B cell (primary cell): ENCODE measurements at regions not wholly inside any gene's neighbourhood (a gene's known extent, or its start where the extent isn't known, plus 50 kb on each side); places are given as distances from the start of the nearest gene placed in this dataset.

Experiments used
- ATAC-seq: fragments of 200-7000 bp; cut with Tn5 transposase; one replicate; pipeline ENCODE4 v1.10.0; 2021; ENCODE audit warnings: low read depth, mild to moderate bottlenecking, moderate number of reproducible peaks, moderate library complexity
- CTCF ChIA-PET: fragments of 350-600 bp; sonication (Branson Sonifier 250); formaldehyde crosslinking; loops from one replicate; lab custom pipeline; 2021; ENCODE audit warnings: antibody characterized with exemption, inconsistent platforms; lab: Charles Lee
- POLR2A ChIA-PET: fragments of 350-600 bp; sonication (Branson Sonifier 250); formaldehyde crosslinking; loops from one replicate; lab custom pipeline; 2021; ENCODE audit warnings: antibody characterized with exemption; lab: Charles Lee
- DNase-seq: peaks from one replicate; pipeline ENCODE4 v3.0.0; 2013
- H2AFZ ChIP-seq: 2 replicates; pipeline ENCODE4 v1.6.1; 2012; ENCODE audit warnings: mild to moderate bottlenecking, low read depth, low read length; ENCODE audit not compliant: insufficient read depth, poor library complexity, severe bottlenecking
- H3K27ac ChIP-seq, 2 donors: 1 replicate in 1 of 2; 2 replicates in 1 of 2; pipeline ENCODE4 v1.5.1; 2012 to 2013; ENCODE audit warnings: low read length in 2 of 2, mild to moderate bottlenecking in 2 of 2, moderate library complexity in 1 of 2
- H3K27me3 ChIP-seq, 4 experiments: fragments of 200-600 bp in 1 of 4; sonication (generic) in 1 of 4; replicated peaks in 1 of 4; 1 replicate in 2 of 4; 2 replicates in 2 of 4; pipeline versions ENCODE4 v1.6.1 to v1.7.0; 2013 to 2016; ENCODE audit warnings: low read length in 3 of 4, mild to moderate bottlenecking in 2 of 4, mixed read lengths in 1 of 4, moderate library complexity in 1 of 4; ENCODE audit not compliant: insufficient read depth in 4 of 4, control insufficient read depth in 3 of 4; ENCODE audit errors: control extremely low read depth in 1 of 4
- H3K36me3 ChIP-seq, 2 experiments: replicated peaks in 1 of 2; 1 replicate in 1 of 2; 2 replicates in 1 of 2; pipeline versions ENCODE4 v1.6.1 to v1.7.1; 2013; ENCODE audit warnings: low read length in 1 of 2; ENCODE audit not compliant: insufficient read depth in 2 of 2, control insufficient read depth in 1 of 2; ENCODE audit errors: control extremely low read depth in 1 of 2, extremely low read depth in 1 of 2
- H3K4me1 ChIP-seq, 2 donors: fragments of 200-600 bp in 1 of 2; sonication (generic) in 1 of 2; 1 replicate in 1 of 2; 2 replicates in 1 of 2; pipeline versions ENCODE4 v1.5.1 to v1.6.1; 2013 to 2017; ENCODE audit warnings: low read length in 2 of 2; ENCODE audit not compliant: control insufficient read depth in 2 of 2, insufficient read depth in 2 of 2
- H3K4me2 ChIP-seq: replicated peaks from 2 replicates; pipeline ENCODE3; 2012; ENCODE audit warnings: mild to moderate bottlenecking, low read depth, low read length; ENCODE audit not compliant: poor library complexity, severe bottlenecking
- H3K4me3 ChIP-seq, 5 experiments: fragments of 200-600 bp in 1 of 5; sonication (generic) in 1 of 5; 1 replicate in 3 of 5; 2 replicates in 2 of 5; pipeline versions ENCODE4 v1.5.1 to v1.7.0; 2011 to 2016; ENCODE audit warnings: low read length in 4 of 5, mild to moderate bottlenecking in 4 of 5, low read depth in 2 of 5, control low read depth in 1 of 5, moderate library complexity in 1 of 5; ENCODE audit not compliant: insufficient read depth in 1 of 5; ENCODE audit errors: control extremely low read depth in 1 of 5, extremely low read depth in 1 of 5
- H3K79me2 ChIP-seq: fragments of 200-600 bp; sonication (generic); one replicate; pipeline ENCODE4 v1.6.0; 2016; ENCODE audit warnings: low read length; ENCODE audit not compliant: control insufficient read depth, insufficient read depth
- H3K9ac ChIP-seq: fragments of 200-600 bp; sonication (generic); 2 replicates; pipeline ENCODE4 v1.6.1; 2017; ENCODE audit warnings: mild to moderate bottlenecking, low read length, moderate library complexity
- H3K9me3 ChIP-seq, 3 donors: one replicate each; pipeline versions ENCODE4 v1.6.1 to v1.7.1; 2013; ENCODE audit warnings: low read length in 2 of 3; ENCODE audit not compliant: control insufficient read depth in 2 of 3, insufficient read depth in 1 of 3; ENCODE audit errors: control extremely low read depth in 1 of 3
- H4K20me1 ChIP-seq: 2 replicates; pipeline ENCODE4 v1.6.0; 2012; ENCODE audit warnings: mild to moderate bottlenecking, low read length; ENCODE audit not compliant: insufficient read depth, control insufficient read depth, poor library complexity, severe bottlenecking
- H3K27ac Mint-ChIP-seq: one replicate; pipeline ENCODE4 v1.8.0; 2021; ENCODE audit warnings: mixed read lengths
- H3K27me3 Mint-ChIP-seq: one replicate; pipeline ENCODE4 v1.8.0; 2021; ENCODE audit warnings: mixed read lengths
- H3K4me1 Mint-ChIP-seq: one replicate; pipeline ENCODE4 v1.8.0; 2021; ENCODE audit warnings: mixed read lengths
- H3K4me3 Mint-ChIP-seq: one replicate; pipeline ENCODE4 v1.8.0; 2021; ENCODE audit warnings: mixed read lengths
- H3K9me3 Mint-ChIP-seq: one replicate; pipeline ENCODE4 v1.8.0; 2022; ENCODE audit warnings: mixed read lengths; ENCODE audit not compliant: insufficient read depth
- CTCF ChIP-seq: fragments of 200-600 bp; IDR thresholded peaks from one replicate; pipeline ENCODE4 v1.8.0; 2022; ENCODE audit warnings: antibody characterized with exemption, mild to moderate bottlenecking
- EZH2 ChIP-seq: IDR thresholded peaks from 2 replicates; pipeline ENCODE4 v1.6.1; 2012; ENCODE audit warnings: borderline replicate concordance, low read depth, mild to moderate bottlenecking, moderate library complexity, low read length; ENCODE audit not compliant: insufficient read depth, poor library complexity, severe bottlenecking
- WGBS: methylation state at CpG from one replicate; pipeline ENCODE4 v1.1.5; 2013; ENCODE audit warnings: missing lambda C conversion rate; ENCODE audit not compliant: insufficient coverage; 5-methylcytosine and 5-hydroxymethylcytosine counted together
- intact Hi-C: fragments of 100-400 bp; cut with micrococcal nuclease; formaldehyde crosslinking; loops from one replicate; pipeline ENCODE4 v1.10.0; 2022

- DNase-seq (no peak), ATAC-seq (no peak)
- H3K9ac ChIP-seq = no peak overlapping the region
- no peak overlapping the region for H3K27ac Mint-ChIP-seq
- H3K27ac ChIP-seq = no peak overlapping the region
- POLR2A ChIA-PET = no interaction called here
- peaks cover 0 to 11% (median 4%) of the 10 kb centered on the region in 4 experiments for H3K27me3 ChIP-seq
- peaks cover 21% of the 10 kb centered on the region for H3K27me3 Mint-ChIP-seq
- H3K4me3 Mint-ChIP-seq = no peak overlapping the region
- 78% methylated on average over 5 of the region's 5 CpGs for WGBS
- no peaks in the 10 kb centered on the region for H4K20me1 ChIP-seq
- no peak overlapping the region for H3K4me3 ChIP-seq
- TF ChIP-seq EZH2 = no peak
- no peak for TF ChIP-seq CTCF
- H3K79me2 ChIP-seq = no peaks in the 10 kb centered on the region
- no peaks in the 10 kb centered on the region for H3K4me1 Mint-ChIP-seq
- no peak overlapping the region for H2AFZ ChIP-seq
- H3K36me3 ChIP-seq = no peaks in the 10 kb centered on the region
- H3K9me3 Mint-ChIP-seq = no peaks in the 10 kb centered on the region
- H3K9me3 ChIP-seq = no peaks in the 10 kb centered on the region
- CTCF ChIA-PET = no interaction called here
- intact Hi-C loops = no loop called here
- H3K4me2 ChIP-seq = no peak overlapping the region
- H3K4me1 ChIP-seq = no peaks in the 10 kb centered on the region
These were observed 61.0 kb downstream of the MRGPRX1 start for GRCh38 chr11:18878211-18878610.

GRCh38 chr11:18865951-18866350 lies 73.3 kb downstream of the MRGPRX1 start:
- H3K4me1 ChIP-seq = no peaks in the 10 kb centered on the region
- no CpG with 5 or more reads among the region's 2 CpGs for WGBS
- H3K4me2 ChIP-seq = no peak overlapping the region
- no peak overlapping the region for H2AFZ ChIP-seq
- no peak for TF ChIP-seq EZH2
- TF ChIP-seq CTCF = no peak
- no peak overlapping the region for H3K27ac ChIP-seq
- H3K27me3 ChIP-seq = peaks cover 0 to 6% (median 2%) of the 10 kb centered on the region in 4 experiments
- H3K27ac Mint-ChIP-seq = no peak overlapping the region
- no peak for ATAC-seq
- intact Hi-C loops = no loop called here
- H3K9me3 ChIP-seq = no peaks in the 10 kb centered on the region
- no peak overlapping the region for H3K4me3 Mint-ChIP-seq
- H3K4me3 ChIP-seq = no peak overlapping the region
- no peak overlapping the region for H3K9ac ChIP-seq
- H3K9me3 Mint-ChIP-seq = no peaks in the 10 kb centered on the region
- ChIA-PET POLR2A (no interaction called here), CTCF (no interaction called here)
- no peak for DNase-seq
- no peaks in the 10 kb centered on the region for H4K20me1 ChIP-seq
- no peaks in the 10 kb centered on the region for H3K79me2 ChIP-seq
- H3K36me3 ChIP-seq = no peaks in the 10 kb centered on the region
- H3K27me3 Mint-ChIP-seq = peaks cover 9% of the 10 kb centered on the region
- H3K4me1 Mint-ChIP-seq = no peaks in the 10 kb centered on the region
